GM18868 (cell line): ENCODE measurements at regions not wholly inside any gene's neighbourhood (a gene's known extent, or its start where the extent isn't known, plus 50 kb on each side); places are given as distances from the start of the nearest gene placed in this dataset.

ENCODE experiments used
- ATAC-seq: cut with Tn5 transposase; IDR thresholded peaks from one replicate; pipeline ENCODE4 v1.9.1; 2021; ENCODE audit warnings: mild to moderate bottlenecking, moderate library complexity; ENCODE audit not compliant: unreplicated experiment

GRCh38 chr6:40083141-40083920 lies 149.1 kb upstream of the MOCS1 start:
- no peak for ATAC-seq

- no peak for ATAC-seq
Measured at GRCh38 chr6:40082278-40083043, 148.2 kb upstream of the MOCS1 start.

GRCh38 chr6:40077736-40078135 lies 143.5 kb upstream of the MOCS1 start:
- no peak for ATAC-seq

DNA sequence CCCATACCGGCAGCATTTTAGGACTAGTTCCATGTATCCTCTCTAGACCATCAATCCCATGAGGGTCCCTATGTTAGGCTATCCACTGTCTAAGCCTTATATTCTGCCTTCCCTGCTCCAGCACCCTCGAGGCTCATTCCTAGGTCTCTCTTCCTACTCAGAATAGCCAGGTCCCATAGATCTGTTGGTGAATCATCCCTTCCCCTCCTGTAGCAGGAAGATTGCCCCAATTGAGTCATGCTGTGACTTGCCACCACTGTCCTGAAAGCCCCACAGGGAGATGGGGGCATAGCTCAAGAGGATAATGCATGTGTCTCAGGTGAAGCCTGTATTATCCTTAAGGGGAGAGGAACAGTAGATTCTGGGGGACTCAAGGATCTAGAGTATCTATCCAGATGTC lies 143.1 kb upstream of the MOCS1 start:
- no peak for ATAC-seq

DNA sequence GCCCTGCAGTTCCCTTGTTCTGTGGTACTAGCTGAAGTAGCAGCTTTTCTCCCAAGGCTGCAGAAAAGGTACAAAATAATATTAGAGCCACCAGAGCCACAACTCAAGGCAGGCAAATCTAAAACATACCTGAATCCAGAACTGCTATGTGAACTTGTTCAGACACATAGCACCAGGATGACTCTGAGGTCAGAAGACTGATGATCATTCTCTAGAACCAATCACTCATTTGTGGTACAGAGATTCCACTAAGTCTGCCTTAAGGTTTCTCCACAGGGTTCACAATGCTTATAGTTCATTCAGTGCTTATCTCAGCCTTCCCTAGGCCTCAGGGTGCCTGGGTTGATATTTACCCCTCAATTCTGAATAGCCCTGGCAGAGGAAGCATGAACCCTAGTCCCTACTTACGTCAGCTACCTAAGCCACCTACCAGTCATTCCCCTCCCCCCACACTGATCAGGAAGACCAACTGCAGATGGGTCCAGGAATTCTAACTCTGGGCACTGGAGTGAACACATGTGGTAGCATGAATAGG lies 140.9 kb upstream of the MOCS1 start:
- no peak for ATAC-seq

DNA sequence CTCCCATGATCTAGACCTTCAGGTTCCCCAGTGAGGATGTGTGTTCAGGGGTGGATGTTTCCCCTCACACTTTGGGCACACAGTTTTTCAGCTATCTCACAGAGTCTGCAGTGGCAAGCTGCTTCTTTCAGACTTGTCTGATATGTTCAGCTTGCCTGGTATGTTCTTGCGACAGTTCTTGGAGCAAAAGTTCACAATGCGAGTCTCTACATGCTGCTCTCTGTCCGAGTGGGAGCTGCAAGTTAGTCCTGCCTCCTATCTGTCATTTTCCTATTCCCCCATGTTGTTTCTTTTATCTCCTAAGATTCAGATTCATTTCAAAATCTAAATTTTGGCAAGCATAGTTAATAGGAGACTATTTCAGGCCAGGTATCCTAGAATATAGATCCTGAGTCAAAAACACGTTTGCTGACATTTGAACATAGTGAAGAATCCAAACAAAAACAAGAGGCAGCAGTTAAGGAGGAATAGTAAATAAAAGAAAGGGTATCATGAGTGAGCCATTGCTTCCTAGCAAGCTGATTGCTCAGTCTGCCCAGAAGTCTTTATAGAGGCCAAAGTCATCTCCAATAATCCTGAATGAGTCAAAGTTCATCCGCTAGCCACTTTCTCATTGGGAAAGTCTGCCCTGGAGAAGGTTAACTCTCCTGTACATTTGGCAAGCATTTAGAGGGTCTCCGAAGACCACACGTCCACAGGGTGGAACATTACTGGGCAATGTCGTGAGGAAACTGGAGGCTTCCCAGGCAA lies 140.2 kb upstream of the MOCS1 start:
- no peak for ATAC-seq

- ATAC-seq = no peak
Measured at GRCh38 chr6:40066372-40066771, 132.1 kb upstream of the MOCS1 start.

GRCh38 chr6:40056865-40057264 lies 122.6 kb upstream of the MOCS1 start:
- no peak for ATAC-seq

DNA sequence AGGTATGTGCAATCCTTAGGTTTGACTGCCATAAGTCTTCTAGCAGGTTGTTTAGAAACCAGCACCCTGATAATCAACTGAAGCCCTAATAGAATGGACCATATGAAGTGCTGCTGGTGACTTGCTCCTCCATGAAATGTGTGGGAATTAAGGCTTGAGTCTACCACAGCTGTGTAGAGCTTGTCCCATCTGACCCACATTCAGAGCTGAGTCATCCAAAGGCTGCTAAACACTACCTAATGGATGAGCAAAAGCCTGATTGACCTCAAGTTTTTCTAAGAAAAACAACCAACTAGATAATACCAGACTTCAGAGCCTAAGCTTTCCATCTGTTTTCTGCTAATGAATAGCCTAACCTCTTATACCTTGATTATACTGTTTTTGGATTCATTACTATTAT lies 120.3 kb upstream of the MOCS1 start:
- ATAC-seq = no peak

GRCh38 chr6:40054186-40054585 lies 119.9 kb upstream of the MOCS1 start:
- ATAC-seq = no peak

DNA sequence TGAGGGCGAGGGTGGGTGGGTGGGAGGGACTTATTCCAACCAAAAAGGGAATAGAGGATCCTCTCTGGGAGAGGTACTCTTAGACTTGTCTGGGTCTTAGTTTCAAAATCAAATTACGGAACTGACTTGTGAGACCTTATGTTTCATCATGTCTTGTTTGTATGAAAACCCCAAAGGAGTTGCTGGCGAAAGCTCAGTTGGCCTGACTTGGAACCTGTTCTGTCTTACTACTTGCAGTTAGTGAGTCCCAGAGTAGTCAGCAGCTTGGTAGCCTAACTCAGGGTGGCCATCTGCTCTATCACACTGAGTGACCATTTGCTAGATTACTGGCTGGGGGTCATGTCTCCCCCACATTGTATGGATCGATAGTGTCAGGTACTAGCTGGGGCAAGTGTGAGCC lies 114.9 kb upstream of the MOCS1 start:
- no peak for ATAC-seq

- no peak for ATAC-seq
Measured at GRCh38 chr6:40044196-40044595, 109.9 kb upstream of the MOCS1 start.

DNA sequence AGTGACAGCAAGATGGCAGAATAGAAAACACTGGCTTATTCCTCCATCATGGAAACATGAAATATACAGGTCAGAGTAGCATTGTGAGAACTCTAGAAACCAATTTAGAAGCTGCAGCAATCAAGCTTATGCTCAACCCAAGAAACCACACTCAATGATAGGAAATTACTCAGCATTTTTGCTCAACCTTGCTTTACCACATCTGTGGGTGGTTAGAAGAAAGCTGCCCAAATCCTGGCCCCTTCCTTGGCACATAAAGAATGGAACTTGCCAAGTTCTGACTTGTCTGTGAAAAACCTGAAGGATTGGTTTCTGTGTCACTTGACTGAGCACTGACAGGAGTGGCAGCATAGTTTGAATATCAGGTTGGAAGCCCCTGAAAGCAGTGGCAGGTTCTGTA lies 108.0 kb upstream of the MOCS1 start:
- no peak for ATAC-seq

DNA sequence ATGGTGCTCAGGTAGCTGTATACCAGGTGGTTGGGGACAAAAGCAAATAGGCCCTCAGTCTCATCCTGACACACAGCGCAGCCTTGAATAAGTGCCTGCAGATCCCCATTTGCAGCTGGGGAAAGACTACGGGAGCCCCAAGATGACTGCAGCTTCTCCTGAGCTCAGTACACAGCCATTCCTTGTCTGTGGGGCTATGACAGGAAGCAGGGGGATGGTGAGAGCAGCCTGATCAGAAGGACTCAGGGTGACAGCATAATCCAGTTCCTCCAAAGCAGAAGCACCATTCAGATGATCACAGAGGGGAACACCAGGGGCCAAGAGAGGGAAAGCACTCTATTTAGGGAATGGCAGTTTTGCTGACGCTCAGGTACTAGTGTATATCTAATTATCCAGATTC lies 104.8 kb upstream of the MOCS1 start:
- ATAC-seq = no peak

GRCh38 chr6:40038626-40039025 lies 104.4 kb upstream of the MOCS1 start:
- no peak for ATAC-seq

DNA sequence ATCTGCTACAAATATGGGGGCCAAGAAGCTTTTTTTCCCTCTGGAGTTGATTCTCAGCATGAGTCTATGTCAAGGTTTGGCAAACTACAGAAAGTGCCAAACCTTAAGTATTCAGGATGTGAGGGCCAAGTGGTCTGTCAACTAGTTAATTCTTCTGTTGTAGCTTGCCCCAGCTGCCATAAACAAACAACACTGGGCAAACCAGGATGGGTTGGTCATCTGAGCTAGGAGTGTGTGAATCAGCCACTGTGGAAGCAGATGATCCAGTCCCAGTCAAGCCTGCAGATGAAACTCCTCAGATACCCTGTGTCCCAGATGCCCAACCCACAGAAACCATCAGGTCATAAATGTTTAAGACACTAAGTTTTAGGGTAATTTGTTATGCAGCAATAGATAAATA lies 103.0 kb upstream of the MOCS1 start:
- ATAC-seq = no peak

- ATAC-seq = no peak
Measured at GRCh38 chr6:40036186-40036585, 101.9 kb upstream of the MOCS1 start.

- ATAC-seq = no peak
Measured at GRCh38 chr6:40028449-40028848, 94.2 kb upstream of the MOCS1 start.

DNA sequence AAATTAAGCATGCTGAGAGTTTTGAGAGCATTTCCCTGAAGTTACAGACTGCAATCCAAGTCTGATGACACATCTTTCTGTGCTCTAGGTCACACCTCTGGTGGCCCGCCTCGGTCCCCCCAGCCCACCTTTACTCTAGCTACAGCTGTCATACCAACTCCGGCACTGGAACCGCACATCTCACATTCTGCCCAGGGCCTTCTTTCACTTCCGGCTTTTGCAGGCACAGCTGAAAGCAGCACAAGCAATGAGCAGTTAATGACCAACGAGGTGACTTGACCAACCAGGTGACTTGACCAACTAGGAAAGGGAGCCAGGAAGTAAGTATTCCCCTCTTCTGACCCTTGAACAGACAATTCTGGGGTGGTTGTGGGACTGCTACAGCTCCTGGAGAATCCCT lies 88.6 kb upstream of the MOCS1 start:
- ATAC-seq = no peak

- ATAC-seq = no peak
Measured at GRCh38 chr6:40020166-40020565, 85.9 kb upstream of the MOCS1 start.

GRCh38 chr6:40015530-40015929 lies 81.3 kb upstream of the MOCS1 start:
- no peak for ATAC-seq
